Hippocampal formation (tissue), 2 donors: ENCODE measurements at regions not wholly inside any gene's neighbourhood (a gene's known extent, or its start where the extent isn't known, plus 50 kb on each side); places are given as distances from the start of the nearest gene placed in this dataset.
"Not testable (repeated sequence)": the region's sequence is repeated elsewhere in the genome, so short reads cannot be mapped to it uniquely, and the experiment has no call there.

Source experiments
- DNase-seq, 2 donors: peaks; one replicate each; lab custom pipeline; 2025; lab: John Stamatoyannopoulos, UW

DNA sequence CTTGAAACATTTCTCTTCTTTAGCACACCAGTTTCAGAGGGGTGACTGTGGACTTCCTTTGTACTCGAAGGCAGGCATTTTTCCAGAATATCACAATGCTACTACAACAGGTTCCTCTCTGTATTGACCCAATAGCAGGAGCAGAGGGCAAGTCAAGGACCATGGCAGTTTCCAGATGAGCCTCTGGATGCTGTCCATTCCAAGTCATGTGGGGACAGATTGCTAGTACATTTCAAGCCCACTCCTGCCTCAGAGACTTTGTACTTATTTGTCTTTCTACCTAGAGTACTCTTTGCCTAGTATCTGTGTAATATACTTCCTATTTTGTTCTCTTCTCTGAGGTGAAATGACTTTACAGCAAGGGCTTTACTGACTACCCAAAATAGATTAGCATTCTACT, 373.9 kb downstream of the PIK3C3 start:
- no peak for DNase-seq

DNA sequence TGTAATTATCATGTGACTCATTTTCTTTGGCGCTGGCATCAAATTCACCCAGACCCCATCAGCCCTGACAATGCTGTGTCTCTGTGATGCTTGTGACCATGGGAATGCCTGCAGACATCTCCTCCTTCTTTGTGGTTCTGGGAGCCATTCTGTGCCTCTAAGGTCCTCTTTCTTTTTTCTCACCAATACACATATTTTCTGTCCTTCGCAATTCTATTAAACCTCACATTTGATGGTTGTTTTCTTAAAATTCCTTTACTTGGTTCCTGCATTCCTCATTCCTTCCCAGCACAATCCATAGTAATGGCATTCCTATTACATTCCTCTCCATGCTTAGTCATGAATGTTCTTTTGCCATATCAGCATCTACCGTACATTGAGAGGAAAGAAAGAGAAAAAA, 375.3 kb downstream of the PIK3C3 start:
- DNase-seq = no peak

DNA sequence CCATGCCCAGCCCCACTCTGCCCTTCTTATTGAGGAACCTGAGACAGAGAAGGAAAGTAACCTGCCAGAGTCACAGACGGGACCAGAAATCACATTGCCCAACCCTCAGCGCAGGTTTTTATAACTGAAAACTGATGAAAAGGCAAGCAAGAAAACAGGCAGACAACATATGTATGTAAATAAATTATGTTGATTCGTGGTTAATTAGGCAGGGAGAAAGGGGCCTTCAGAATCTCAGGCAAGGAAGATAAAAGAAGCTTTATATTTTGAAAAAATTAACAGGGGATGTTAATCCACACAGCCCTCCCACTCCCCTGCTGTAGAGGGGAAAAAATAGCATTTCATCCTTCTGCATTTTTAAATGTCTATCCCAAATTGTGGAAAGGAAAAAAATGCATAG, 378.5 kb downstream of the PIK3C3 start:
- no peak for DNase-seq

DNA sequence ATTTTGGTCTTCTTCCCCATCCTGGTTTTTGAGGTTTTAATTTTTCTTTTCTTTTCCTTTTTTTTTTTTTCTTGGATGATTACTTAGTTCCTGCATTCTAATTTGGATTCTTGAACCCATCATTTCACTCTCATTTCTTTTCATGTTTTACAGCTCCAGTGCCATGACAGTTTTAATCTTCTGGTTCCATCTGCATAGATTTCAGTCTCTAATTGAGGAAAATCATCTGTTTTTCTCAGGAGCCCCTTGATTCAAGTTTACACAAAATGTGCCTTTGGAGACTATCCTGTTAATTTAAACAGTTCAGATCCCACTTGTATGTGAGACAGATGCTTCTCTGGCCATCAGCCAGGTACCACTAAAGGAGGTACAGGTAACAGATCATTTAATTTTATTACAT, 379.9 kb downstream of the PIK3C3 start:
- no peak for DNase-seq

DNA sequence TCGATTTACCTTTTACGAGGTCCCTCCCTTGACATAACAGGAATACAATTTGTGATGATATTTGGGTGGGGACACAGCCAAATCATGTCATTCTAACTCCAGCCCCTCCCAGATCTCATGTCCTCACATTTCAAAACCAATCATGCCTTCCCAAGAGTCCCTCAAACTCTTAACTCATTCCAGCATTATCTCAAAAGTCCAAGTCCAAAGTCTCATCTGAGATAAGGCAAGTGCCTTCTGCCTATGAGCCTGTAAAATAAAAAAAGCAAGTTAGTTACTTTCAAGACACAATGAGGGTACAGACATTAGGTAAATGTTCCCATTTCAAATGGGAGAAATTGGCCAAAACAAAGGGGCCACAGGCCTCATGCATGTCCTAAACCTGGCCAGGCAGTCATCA, 381.1 kb downstream of the PIK3C3 start:
- DNase-seq = no peak

DNA sequence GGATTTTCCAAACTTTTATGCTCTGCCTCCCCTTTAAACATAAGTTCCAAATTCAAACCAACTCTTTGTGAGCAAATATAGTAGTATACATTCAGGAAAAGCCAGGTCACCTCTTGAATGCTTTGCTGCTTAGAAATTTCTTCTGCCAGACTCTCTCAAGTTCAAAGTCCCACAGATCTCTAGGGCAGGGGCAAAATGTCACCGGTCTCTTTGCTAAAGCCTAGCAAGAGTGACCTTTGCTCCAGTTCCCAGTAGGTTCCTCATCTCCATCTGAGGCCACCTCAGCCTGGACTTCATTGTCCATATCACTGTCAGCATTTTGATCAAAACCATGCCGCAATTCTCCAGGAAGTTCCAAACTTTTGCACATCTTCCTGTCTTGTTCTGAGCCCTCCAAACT, 382.3 kb downstream of the PIK3C3 start:
- not testable (repeated sequence) for DNase-seq

DNA sequence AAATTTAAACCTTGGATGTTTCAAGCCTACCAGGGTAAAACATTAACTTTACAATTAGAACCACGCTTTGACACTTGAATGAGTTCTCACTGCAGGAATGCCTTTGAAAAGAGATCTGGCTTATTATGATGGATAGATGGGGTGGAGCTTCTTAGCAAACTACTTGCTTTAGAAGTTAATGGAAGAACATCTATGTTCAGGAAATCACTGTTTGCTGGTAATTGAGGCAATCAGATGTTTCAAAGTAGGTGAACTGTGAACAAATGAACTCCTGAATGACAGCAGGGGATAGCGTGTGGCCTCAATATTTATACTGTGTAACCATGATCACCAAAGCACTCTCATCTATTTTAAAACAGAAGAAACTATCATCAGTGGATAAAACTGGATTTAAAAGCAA, 383.6 kb downstream of the PIK3C3 start:
- DNase-seq = no peak

DNA sequence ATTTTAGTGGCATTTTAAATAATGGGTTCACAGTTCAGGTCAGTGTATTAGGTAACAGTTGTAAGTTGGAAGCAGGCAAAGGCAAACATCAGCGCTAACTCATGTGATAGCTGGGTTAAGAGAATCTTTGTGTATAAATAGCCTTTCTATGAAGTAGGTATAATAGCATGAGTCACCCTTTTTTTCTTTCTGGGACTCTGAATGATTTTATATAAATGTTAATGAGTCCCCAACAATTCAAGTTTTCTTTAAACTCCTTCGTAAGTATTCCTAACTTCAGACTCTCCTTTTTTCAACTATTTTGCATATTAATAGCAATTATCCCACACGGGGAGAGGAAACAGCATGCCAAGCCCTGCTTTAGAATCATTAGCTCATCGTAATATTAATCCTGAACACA, 384.3 kb downstream of the PIK3C3 start:
- DNase-seq = peak in 1 of 2 donors; percentile 20

DNA sequence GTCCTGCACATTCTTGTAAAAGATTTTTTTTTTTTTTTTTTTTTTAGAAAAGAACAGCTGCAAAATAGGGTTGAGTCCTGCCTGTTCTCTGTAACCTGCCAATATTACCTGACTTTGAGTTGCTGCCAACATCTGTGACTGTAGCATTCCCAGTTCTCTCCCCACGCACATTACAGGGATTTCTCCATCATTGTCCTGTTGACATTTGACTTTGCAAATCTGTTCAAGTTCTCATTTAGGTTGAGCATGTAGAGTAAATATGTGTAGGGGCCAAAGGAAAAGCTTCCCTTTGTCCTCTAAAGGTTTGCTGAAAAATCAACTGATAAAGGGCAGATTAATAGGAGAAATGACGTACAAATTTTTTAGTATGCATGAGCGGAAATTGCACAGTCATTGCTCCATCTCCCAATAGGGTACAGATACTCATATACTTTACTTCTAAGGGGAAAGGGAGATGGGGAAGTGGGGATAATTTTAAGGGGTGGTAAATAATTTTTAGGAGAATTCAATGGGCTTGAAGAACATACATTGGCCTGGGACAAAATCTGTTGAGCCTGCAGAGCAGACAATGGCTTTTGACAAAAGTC, 385.5 kb downstream of the PIK3C3 start:
- no peak for DNase-seq

DNA sequence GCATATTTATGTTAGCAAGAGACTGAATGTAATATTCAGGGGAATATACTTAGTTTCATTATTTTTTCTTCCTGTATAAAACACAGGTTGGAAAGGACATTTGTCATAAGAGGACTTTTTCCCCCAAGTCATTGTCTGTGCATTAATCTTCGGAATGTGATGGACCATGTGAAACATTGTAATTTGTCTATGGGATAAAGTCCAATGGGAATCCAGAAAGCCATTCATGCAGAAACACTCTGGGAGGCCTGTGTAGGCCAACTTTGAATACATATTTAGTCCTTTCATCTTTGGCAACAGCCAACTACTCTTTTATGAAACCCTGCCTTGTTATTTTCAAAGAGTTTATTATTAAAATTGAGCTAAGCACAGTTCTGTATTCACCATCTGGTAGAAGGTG, 386.4 kb downstream of the PIK3C3 start:
- DNase-seq = no peak

DNA sequence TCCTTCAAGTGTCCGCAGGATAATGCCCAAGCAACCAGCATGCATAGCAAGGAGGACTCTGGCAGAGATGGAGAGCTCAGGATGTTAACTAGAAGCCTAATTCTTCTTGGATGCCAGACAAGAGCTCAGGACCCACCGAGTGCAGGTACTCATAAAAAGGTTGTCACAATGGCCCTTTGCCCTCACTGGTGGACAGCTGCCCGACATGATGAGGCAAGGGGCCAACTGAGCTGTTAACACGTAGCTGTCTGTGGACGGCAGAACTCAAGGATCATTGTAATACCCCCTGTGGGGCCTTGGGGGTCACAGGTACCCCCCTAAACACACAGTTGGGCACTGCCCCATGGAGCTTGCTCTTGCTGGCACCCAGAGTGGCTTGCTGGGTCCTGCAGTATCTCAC, 393.7 kb downstream of the PIK3C3 start:
- DNase-seq = no peak

DNA sequence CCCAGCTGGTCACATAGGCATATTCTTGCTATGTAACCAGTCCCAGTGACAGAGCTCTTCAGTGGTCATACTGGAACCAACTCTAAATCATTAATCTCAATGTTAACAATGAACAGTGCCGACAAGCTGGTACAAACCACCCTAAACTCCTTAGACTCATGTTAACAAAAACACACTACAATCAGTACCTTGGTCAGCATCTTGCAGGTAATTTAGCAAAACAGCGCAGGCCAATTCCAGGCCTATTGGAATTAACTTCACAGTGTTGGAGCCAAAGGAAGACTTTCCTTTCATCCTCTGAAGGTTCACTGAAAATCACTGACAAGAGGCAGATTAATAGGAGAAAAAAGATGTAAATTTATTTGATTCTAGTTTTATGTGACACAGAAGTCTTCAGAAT, 396.4 kb downstream of the PIK3C3 start:
- no peak for DNase-seq

DNA sequence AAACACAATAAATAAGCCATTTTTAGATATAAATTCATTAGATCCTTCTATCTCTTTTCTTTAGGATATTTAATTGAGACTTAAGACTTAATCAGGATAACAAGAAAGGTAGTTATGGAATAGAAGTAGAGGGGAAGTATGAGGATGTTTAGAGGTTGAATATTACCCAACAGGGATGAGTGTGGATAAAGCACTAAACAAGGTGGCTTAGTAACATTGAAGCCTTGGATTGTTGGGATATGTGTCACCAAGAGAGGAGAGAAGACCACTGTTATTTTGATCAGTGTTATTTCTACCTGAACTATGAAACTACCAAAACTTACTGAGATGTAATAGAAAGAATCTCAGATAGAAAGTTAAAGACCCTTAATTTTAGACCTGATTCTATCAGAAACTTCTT, 405.7 kb downstream of the PIK3C3 start:
- no peak for DNase-seq

DNA sequence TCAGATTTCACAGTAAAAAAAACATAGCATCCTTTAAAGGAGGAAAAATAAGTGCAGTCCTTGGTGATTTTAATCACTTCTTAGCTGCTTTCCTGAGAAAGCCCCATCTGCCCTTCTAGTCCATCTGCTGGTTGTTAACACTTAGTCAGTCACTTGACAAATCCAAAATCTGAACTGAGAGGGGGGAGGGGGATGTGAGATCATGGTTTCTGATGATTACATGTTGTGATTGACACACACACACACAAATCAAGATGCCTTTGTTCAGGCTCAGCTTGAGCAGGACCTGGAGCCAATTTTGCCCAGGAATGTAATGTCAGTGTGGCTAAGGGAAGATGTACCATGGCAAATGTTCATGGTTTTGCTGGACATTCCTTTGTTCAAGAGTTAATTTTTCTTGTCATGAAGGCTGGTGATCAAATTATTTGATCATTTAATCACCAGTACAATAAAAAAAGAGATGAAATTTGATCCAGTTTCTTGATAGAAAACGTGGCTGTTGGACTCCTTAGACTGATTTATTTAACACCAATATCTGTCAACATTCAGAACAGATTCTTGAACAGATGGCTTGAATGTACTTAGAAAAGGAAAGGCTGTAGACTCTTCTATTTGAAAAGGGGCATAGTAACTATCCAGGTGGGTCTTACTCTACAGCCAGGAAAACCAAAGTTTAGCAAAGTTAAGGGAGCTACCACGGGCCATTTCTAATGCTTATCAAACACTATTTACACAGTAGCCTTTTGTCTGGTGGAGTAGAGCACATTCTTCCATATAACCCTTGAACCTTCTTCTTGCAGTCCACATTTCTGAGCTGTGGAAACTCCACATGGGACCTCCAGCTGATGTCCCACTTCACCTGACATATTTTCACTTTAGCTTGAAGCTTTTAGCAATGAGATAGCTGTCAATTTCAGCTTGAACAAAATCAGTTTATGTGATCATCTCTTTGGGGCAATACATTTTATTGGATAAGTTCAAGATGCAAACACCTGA, 408.7 kb downstream of the PIK3C3 start:
- DNase-seq = no peak

DNA sequence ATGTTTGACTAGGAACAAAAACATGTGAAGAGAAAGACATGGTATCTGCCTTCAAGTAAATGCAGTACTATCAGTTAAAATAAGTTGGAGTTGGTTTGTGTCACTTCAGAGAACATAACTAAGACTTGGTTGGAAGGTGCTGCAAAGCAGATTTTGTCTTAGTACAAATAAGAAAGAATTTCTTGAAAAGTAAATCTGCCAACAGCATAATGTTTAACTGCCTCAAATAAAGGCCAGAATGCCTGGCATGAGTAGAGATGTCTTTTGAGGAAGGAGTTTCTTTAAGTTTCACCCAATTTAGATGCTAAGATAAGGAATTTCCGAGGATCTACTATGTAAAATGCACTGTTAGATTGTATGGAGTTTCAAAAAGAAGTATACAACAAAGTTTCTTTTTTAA, 409.7 kb downstream of the PIK3C3 start:
- DNase-seq = no peak

DNA sequence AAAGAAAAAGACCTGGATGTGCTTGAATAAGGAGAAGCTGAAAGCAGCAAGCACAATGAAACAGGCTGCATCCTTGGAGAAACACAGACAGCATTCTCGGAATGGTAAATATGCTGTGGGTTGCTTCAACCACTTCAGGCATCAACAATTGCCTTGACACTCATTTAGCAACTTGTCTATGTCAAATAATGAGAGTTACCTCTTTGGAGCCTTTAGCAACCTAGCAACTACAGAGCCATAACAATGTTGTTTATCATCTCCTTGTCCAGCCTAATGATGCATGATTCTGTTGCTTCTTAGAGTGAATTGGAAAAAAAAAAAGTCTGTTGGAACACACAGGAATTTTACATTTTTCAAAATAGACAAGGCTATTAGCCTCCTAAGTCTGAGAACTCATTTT, 410.6 kb downstream of the PIK3C3 start:
- DNase-seq = no peak

DNA sequence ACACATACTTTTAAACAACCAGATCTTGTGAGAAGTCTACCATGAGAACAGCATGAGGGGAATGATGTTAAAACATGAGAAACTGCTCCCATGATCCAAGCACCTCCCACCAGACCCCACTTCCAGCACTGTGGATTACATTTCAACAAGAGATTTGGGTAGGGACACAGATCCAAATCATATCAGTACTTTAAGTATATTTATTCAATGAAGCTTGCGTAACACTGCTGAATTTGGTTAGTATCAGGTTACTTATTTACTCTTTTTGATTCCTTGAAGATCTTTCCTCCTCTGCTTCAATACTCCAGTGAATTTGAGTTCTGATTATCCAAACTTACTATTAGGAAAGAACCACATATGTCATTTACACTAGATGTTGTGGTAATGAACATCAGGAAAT, 418.6 kb downstream of the PIK3C3 start:
- DNase-seq = no peak

DNA sequence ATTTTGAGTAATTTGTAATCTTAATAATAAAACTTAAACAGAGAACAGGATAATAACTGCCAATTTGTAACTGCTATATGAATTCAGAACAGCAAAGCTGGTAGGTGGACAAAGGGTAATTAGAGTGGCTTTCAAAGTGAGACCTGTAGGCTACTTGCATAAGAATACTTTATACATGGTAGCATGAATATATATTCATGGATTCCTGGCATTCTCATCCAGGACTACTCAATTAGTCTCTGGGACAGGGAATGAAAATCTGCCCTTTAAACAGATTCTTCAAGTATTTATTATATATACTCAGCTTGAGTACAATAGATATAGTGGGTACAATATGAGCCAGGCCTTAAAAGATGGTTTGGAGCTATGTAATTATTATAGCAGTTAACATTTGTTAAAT, 419.9 kb downstream of the PIK3C3 start:
- DNase-seq = no peak

DNA sequence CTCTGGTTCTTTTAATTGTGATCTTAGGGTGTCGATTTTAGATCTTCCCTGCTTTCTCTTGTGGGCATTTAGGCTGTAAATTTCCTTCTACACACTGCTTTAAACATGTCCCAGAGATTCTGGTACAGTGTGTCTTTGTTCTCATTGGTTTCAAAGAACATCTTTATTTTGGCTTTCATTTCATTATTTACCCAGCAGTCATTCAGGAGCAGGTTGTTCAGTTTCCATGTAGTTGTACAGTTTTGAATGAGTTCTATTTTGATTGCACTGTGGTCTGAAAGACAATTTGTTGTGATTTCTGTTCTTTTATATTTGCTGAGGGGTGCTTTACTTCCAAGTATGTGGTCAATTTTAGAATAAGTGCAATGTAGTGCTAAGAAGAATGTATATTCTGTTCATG, 423.8 kb downstream of the PIK3C3 start:
- DNase-seq = not testable (repeated sequence)

DNA sequence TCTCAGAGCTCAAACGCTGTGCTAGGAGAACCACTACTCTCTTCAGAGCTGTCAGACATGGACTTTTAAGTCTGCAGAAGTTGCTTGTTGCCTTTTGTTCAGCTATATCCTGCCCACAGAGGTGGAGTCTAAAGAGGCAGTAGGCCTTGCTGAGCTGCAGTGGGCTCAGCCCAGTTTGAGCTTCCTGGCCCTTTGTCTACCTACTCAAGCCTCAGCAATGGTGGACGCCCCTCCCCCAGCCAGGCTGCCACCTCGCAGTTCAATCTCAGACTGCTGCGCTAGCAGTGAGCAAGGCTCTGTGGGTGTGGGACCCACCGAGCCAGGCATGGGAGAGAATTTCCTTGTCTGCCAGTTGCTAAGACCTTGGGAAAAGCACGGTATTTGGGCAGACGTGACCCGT, 426.2 kb downstream of the PIK3C3 start:
- DNase-seq = not testable (repeated sequence)

DNA sequence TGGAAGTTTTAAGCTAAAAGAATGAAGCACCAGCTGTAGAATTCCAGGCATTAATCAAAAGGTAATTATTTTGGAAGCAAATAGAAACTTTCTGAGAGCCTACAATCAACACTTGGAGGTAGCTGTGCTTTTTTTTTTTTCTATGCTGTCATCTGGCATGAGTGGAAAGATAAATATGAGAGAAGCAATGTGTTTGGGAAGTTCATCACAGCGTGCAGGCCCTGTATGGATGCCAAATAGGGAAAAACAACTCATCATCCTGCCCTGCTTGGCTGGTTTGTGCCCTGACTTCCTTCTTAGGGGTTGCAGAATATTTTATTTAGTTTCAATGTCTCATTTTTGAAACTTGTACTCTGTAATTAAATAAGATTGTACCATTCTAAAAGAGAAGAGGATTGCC, 437.4 kb downstream of the PIK3C3 start:
- no peak for DNase-seq

DNA sequence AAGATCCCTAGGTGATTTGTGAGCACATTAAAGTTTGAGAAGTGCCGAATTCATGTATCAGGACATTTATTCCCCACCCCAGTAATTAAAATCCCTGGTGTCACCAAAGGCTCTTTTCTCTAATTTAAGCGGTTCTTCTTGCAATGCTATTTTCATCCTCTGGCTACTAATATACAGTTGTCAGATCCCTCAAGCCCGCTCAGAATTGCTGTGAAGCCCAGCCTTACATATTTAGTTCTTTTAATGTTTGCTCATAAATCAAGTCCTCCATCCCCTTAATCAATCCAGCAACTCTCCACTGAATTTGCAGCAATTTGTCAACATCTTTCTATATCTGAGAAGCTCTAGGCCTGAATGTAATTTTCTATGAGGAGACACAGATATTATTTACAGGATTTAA, 437.9 kb downstream of the PIK3C3 start:
- DNase-seq = no peak

DNA sequence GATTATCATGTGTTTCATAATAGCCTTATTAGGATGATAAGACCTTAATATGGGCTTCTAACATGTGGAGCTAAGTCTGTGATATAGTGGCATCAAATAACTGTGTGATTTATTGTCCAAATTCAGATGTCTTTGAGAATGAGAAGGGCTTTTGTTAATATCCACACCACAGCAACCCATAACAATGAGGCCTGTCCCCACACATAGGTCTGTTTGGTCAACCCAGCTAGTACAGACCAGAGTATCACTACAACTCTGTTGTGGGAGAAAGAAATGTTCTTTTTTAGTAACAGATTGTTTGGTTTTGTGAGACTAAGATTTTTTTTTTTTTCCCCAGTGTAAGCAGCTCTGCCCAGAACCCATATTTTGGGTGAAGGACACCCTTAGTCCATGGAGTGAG, 439.2 kb downstream of the PIK3C3 start:
- peak in 1 of 2 donors; percentile 11 for DNase-seq
